ENCODE measurements at regions not wholly inside any gene's neighbourhood (a gene's known extent, or its start where the extent isn't known, plus 50 kb on each side); places are given as distances from the start of the nearest gene placed in this dataset.

GRCh38 chr4:119706804-119707203 is 78.2 kb upstream of the PDE5A start:
- TF ChIP-seq EZH2 (IDR thresholded peaks at IDR 0.05) = no peak
- no peak for TF ChIP-seq POLR2AphosphoS5 (IDR thresholded peaks at IDR 0.05; ENCODE audit: borderline replicate concordance, low read depth, low read length)
- TF ChIP-seq FOXP2 (optimal IDR thresholded peaks at IDR 0.05; ENCODE audit: control extremely low read depth, extremely low read length, insufficient read depth) = no peak
